ENCODE measurements at regions not wholly inside any gene's neighbourhood (a gene's known extent, or its start where the extent isn't known, plus 50 kb on each side); places are given as distances from the start of the nearest gene placed in this dataset.

DNA sequence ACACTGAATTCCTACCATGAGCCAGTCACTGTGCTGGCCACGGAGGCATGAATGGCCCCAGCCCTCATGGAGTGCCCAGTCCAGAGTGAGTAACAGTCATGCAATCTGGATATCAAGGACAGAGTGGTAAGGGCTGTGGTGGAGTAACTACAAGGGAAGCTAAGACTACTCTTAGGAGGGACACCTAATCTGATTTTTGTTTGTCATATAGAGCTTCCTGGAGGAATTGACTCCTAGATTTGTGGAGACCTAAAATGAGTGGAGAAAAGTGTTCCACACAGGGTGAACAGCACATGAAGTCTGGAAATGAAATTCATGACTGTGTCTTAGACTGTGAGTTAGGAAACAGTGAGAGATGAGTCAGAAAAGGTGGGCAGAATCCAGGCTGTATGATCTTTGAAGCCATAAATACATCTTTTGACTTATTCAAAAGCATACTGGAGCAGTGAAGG is 219.9 kb downstream of the NFKBIZ start:
- TF ChIP-seq, protein P1, sequence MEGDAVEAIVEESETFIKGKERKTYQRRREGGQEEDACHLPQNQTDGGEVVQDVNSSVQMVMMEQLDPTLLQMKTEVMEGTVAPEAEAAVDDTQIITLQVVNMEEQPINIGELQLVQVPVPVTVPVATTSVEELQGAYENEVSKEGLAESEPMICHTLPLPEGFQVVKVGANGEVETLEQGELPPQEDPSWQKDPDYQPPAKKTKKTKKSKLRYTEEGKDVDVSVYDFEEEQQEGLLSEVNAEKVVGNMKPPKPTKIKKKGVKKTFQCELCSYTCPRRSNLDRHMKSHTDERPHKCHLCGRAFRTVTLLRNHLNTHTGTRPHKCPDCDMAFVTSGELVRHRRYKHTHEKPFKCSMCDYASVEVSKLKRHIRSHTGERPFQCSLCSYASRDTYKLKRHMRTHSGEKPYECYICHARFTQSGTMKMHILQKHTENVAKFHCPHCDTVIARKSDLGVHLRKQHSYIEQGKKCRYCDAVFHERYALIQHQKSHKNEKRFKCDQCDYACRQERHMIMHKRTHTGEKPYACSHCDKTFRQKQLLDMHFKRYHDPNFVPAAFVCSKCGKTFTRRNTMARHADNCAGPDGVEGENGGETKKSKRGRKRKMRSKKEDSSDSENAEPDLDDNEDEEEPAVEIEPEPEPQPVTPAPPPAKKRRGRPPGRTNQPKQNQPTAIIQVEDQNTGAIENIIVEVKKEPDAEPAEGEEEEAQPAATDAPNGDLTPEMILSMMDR (IDR thresholded peaks at IDR 0.05; ENCODE audit: extremely low read depth in 1 of 2, insufficient read depth in 1 of 2, low read depth in 1 of 2, low read length in 2 of 2): no peak
- no peak for TF ChIP-seq EZH2 (IDR thresholded peaks at IDR 0.05; ENCODE audit: borderline replicate concordance, low read depth, low read length, severe bottlenecking)
- TF ChIP-seq FOS (IDR thresholded peaks at IDR 0.05; ENCODE audit: borderline replicate concordance, insufficient read depth, low read length): peak; percentile 72
- no peak for TF ChIP-seq POLR2A (IDR thresholded peaks at IDR 0.05; ENCODE audit: low read depth, low read length)
- TF ChIP-seq, protein P2, sequence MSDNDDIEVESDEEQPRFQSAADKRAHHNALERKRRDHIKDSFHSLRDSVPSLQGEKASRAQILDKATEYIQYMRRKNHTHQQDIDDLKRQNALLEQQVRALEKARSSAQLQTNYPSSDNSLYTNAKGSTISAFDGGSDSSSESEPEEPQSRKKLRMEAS (IDR thresholded peaks at IDR 0.05; ENCODE audit: insufficient read depth, insufficient read length): no peak
- TF ChIP-seq MYC (IDR thresholded peaks at IDR 0.05; ENCODE audit: low read depth, low read length): no peak
- TF ChIP-seq POLR2AphosphoS5 (IDR thresholded peaks at IDR 0.05; ENCODE audit: insufficient read depth, low read depth, low read length): no peak
- TF ChIP-seq JUN (IDR thresholded peaks at IDR 0.05; ENCODE audit: borderline replicate concordance, insufficient read depth, insufficient read length, low read depth): no peak
- no peak for TF ChIP-seq GATA2 (IDR thresholded peaks at IDR 0.05; ENCODE audit: insufficient read depth, insufficient read length, low read depth, low read length)
